Sigmoid colon (tissue), 6 donors: ENCODE measurements at regions not wholly inside any gene's neighbourhood (a gene's known extent, or its start where the extent isn't known, plus 50 kb on each side); places are given as distances from the start of the nearest gene placed in this dataset.

Experiments used
- DNase-seq: peaks from one replicate; pipeline ENCODE4 v3.0.0-alpha.2; 2019
- H3K27ac ChIP-seq, 4 donors: fragments of 200-600 bp; sonication (generic); one replicate each; pipeline ENCODE4 v1.5.1; 2016 to 2019; ENCODE audit warnings: mild to moderate bottlenecking in 1 of 4
- H3K27me3 ChIP-seq, 3 donors: fragments of 200-600 bp; sonication (generic); one replicate each; pipeline ENCODE4 v1.5.1; 2019; ENCODE audit warnings: mild to moderate bottlenecking in 1 of 3
- H3K36me3 ChIP-seq, 4 donors: fragments of 200-600 bp; sonication (generic); one replicate each; pipeline ENCODE4 v1.5.1; 2016 to 2019
- H3K4me1 ChIP-seq, 4 donors: fragments of 200-600 bp; sonication (generic); one replicate each; pipeline ENCODE4 v1.5.1; 2017 to 2019
- H3K4me3 ChIP-seq, 4 donors: fragments of 200-600 bp; sonication (generic); one replicate each; pipeline ENCODE4 v1.5.1; 2017 to 2019; ENCODE audit warnings: mild to moderate bottlenecking in 2 of 4, moderate library complexity in 1 of 4
- H3K9me3 ChIP-seq, 4 donors: fragments of 200-600 bp in 3 of 4; sonication (generic) in 3 of 4; one replicate each; pipeline versions ENCODE4 v1.5.1 to v1.6.1; 2013 to 2019
- CTCF ChIP-seq, 4 experiments: fragments of 450-650 bp in 3 of 4; fragments of 200-600 bp in 1 of 4; IDR thresholded peaks; one replicate each; pipeline ENCODE4 v1.5.1; 2016 to 2019; ENCODE audit warnings: antibody characterized with exemption in 4 of 4, mild to moderate bottlenecking in 3 of 4, moderate library complexity in 2 of 4
- EP300 ChIP-seq, 4 donors: sonication (generic); formaldehyde crosslinking; IDR thresholded peaks; one replicate each; pipeline ENCODE4 v1.6.1; 2017; ENCODE audit warnings: antibody characterized with exemption in 4 of 4
- POLR2A ChIP-seq, 2 donors: fragments of 450-650 bp; IDR thresholded peaks; one replicate each; pipeline ENCODE4 v1.6.1; 2016; ENCODE audit warnings: antibody characterized with exemption in 2 of 2, mild to moderate bottlenecking in 2 of 2, moderate library complexity in 2 of 2
- POLR2AphosphoS5 ChIP-seq, 4 donors: sonication (generic); formaldehyde crosslinking; IDR thresholded peaks; one replicate each; pipeline ENCODE4 v1.6.1; 2017; ENCODE audit warnings: antibody characterized with exemption in 4 of 4
- WGBS, 2 donors: extraction: QIAGEN DNeasy Blood & Tissue Kit; methylation state at CpG; one replicate each; pipeline ENCODE4 v1.1.7; 2013; 5-methylcytosine and 5-hydroxymethylcytosine counted together
- intact Hi-C: fragments of 100-400 bp; cut with DNase I; formaldehyde crosslinking; loops from one replicate; pipeline ENCODE4 v1.15.1; 2023
- donor health status: healthy with polysubstance abuse.
- donor health status: healthy.

GRCh38 chr13:48165727-48166126, 67.3 kb upstream of the ITM2B start:
- H3K36me3 ChIP-seq: no peaks in the 10 kb centered on the region
- WGBS, 2 donors: 42 to 100% methylated on average over 1 of the region's 1 CpG

GRCh38 chr13:48165063-48165462, 67.9 kb upstream of the ITM2B start:
- H3K36me3 ChIP-seq: no peaks in the 10 kb centered on the region
- H3K9me3 ChIP-seq: no peaks in the 10 kb centered on the region
- H3K4me3 ChIP-seq: no peak overlapping the region
- WGBS, 2 donors: 77 to 85% methylated on average over 1 of the region's 1 CpG
- DNase-seq: no peak
- peaks cover 0 to 3% (median 0%) of the 10 kb centered on the region in 4 donors for H3K4me1 ChIP-seq
- intact Hi-C loops: no loop called here
- no peaks in the 10 kb centered on the region for H3K27me3 ChIP-seq
- H3K27ac ChIP-seq: no peak overlapping the region
- TF ChIP-seq POLR2A (IDR thresholded peaks at IDR 0.05) (no peak), EP300 (IDR thresholded peaks at IDR 0.05) (no peak), CTCF (IDR thresholded peaks at IDR 0.05) (no peak), POLR2AphosphoS5 (IDR thresholded peaks at IDR 0.05) (no peak)

More at GRCh38 chr13:48165727-48166126, 67.3 kb upstream of the ITM2B start:
- DNase-seq: no peak
- no peak overlapping the region for H3K4me3 ChIP-seq
- H3K27me3 ChIP-seq: no peaks in the 10 kb centered on the region
- H3K4me1 ChIP-seq: no peaks in the 10 kb centered on the region
- TF ChIP-seq CTCF (IDR thresholded peaks at IDR 0.05) (no peak), POLR2A (IDR thresholded peaks at IDR 0.05) (no peak), EP300 (IDR thresholded peaks at IDR 0.05) (no peak), POLR2AphosphoS5 (IDR thresholded peaks at IDR 0.05) (no peak)
- H3K27ac ChIP-seq: no peak overlapping the region
- intact Hi-C loops: no loop called here
- H3K9me3 ChIP-seq: no peaks in the 10 kb centered on the region

GRCh38 chr13:48163061-48163460, 68.2 kb upstream of the MED4 start:
- H3K27ac ChIP-seq: peak overlapping the region in 2 of 4 donors; percentile 39 to 74

GRCh38 chr13:48162217-48162616, 67.3 kb upstream of the MED4 start:
- 83 to 86% methylated on average over 2 of the region's 2 CpGs for WGBS, 2 donors
- peak overlapping the region in 2 of 4 donors; percentile 39 to 74 for H3K27ac ChIP-seq
- H3K9me3 ChIP-seq: no peaks in the 10 kb centered on the region
- H3K4me3 ChIP-seq: no peak overlapping the region
- no peak for DNase-seq
- no peaks in the 10 kb centered on the region for H3K27me3 ChIP-seq
- H3K36me3 ChIP-seq: no peaks in the 10 kb centered on the region
- H3K4me1 ChIP-seq: peaks cover 0 to 3% (median 0%) of the 10 kb centered on the region in 4 donors
- TF ChIP-seq POLR2AphosphoS5 (IDR thresholded peaks at IDR 0.05): no peak
- no peak for TF ChIP-seq POLR2A (IDR thresholded peaks at IDR 0.05)
- TF ChIP-seq CTCF (IDR thresholded peaks at IDR 0.05): no peak
- no peak for TF ChIP-seq EP300 (IDR thresholded peaks at IDR 0.05)
- intact Hi-C loops: no loop called here

More at GRCh38 chr13:48163061-48163460, 68.2 kb upstream of the MED4 start:
- no peak for TF ChIP-seq POLR2AphosphoS5 (IDR thresholded peaks at IDR 0.05)
- TF ChIP-seq CTCF (IDR thresholded peaks at IDR 0.05): no peak
- no peak for TF ChIP-seq EP300 (IDR thresholded peaks at IDR 0.05)
- intact Hi-C loops: no loop called here
- Histone ChIP-seq H3K27me3 (no peaks in the 10 kb centered on the region), H3K9me3 (no peaks in the 10 kb centered on the region), H3K4me1 (peaks cover 0 to 3% (median 0%) of the 10 kb centered on the region in 4 donors), H3K4me3 (no peak overlapping the region), H3K36me3 (no peaks in the 10 kb centered on the region)
- WGBS, 2 donors: 94 to 98% methylated on average over 4 of the region's 4 CpGs
- no peak for DNase-seq

GRCh38 chr13:48161530-48162179, 66.8 kb upstream of the MED4 start:
- Histone ChIP-seq H3K4me1 (peaks cover 0 to 3% (median 0%) of the 10 kb centered on the region in 4 donors), H3K36me3 (no peaks in the 10 kb centered on the region), H3K9me3 (no peaks in the 10 kb centered on the region), H3K4me3 (no peak overlapping the region), H3K27me3 (no peaks in the 10 kb centered on the region), H3K27ac (peak overlapping the region in 3 of 4 donors; percentile 50 to 74 (median 59))
- 73 to 82% methylated on average over 5 of the region's 5 CpGs for WGBS, 2 donors
- DNase-seq: peak; percentile 79
- TF ChIP-seq CTCF (IDR thresholded peaks at IDR 0.05) (no peak), EP300 (IDR thresholded peaks at IDR 0.05) (no peak)
- intact Hi-C loops: no loop called here
